Mesothelial cell of epicardium (in vitro differentiated cells): ENCODE measurements at regions not wholly inside any gene's neighbourhood (a gene's known extent, or its start where the extent isn't known, plus 50 kb on each side); places are given as distances from the start of the nearest gene placed in this dataset.
A peak's percentile ranks its signal among the peaks of the same experiment; 100 is the strongest.
"Not testable (repeated sequence)": the region's sequence is repeated elsewhere in the genome, so short reads cannot be mapped to it uniquely, and the experiment has no call there.

Source experiments
- DNase-seq, 2 experiments: peaks; one replicate each; pipeline ENCODE4 v3.0.0; 2021; ENCODE audit warnings: low spot score in 2 of 2; ENCODE audit not compliant: unreplicated experiment in 2 of 2
- H3K27ac Mint-ChIP-seq: 2 replicates; pipeline ENCODE4 v1.8.0; 2021; ENCODE audit warnings: mixed read lengths
- H3K27me3 Mint-ChIP-seq: 2 replicates; pipeline ENCODE4 v1.8.0; 2021; ENCODE audit warnings: low read depth, mixed read lengths
- H3K36me3 Mint-ChIP-seq: 2 replicates; pipeline ENCODE4 v1.8.0; 2021; ENCODE audit warnings: mixed read lengths
- H3K4me1 Mint-ChIP-seq: 2 replicates; pipeline ENCODE4 v1.8.0; 2021; ENCODE audit warnings: mixed read lengths
- H3K4me3 Mint-ChIP-seq: 2 replicates; pipeline ENCODE4 v1.8.0; 2021; ENCODE audit warnings: mild to moderate bottlenecking, moderate library complexity, mixed read lengths
- H3K9me3 Mint-ChIP-seq: 2 replicates; pipeline ENCODE4 v1.8.0; 2021; ENCODE audit warnings: mixed read lengths
- CTCF ChIP-seq: fragments of 200-600 bp; sonication (generic); IDR thresholded peaks from one replicate; pipeline ENCODE4 v1.5.0; 2021; ENCODE audit warnings: antibody characterized with exemption; ENCODE audit not compliant: unreplicated experiment

GRCh38 chr10:30141423-30141822 lies 82.0 kb upstream of the JCAD start:
- Mint-ChIP-seq H3K4me1 (no peaks in the 10 kb centered on the region), H3K4me3 (no peak overlapping the region), H3K36me3 (no peaks in the 10 kb centered on the region), H3K27ac (no peak overlapping the region), H3K9me3 (peaks cover 22% of the 10 kb centered on the region), H3K27me3 (no peaks in the 10 kb centered on the region)
- no peak for DNase-seq
- no peak for TF ChIP-seq CTCF

GRCh38 chr10:30134171-30134945 lies 75.0 kb upstream of the JCAD start:
- no peak for TF ChIP-seq CTCF

GRCh38 chr10:30133198-30133597 lies 73.8 kb upstream of the JCAD start:
- H3K4me3 Mint-ChIP-seq, result no peak overlapping the region
- H3K9me3 Mint-ChIP-seq, result no peaks in the 10 kb centered on the region
- H3K27ac Mint-ChIP-seq, result no peak overlapping the region
- no peaks in the 10 kb centered on the region for H3K27me3 Mint-ChIP-seq
- peaks cover 32% of the 10 kb centered on the region for H3K4me1 Mint-ChIP-seq
- no peaks in the 10 kb centered on the region for H3K36me3 Mint-ChIP-seq
- no peak for TF ChIP-seq CTCF
- DNase-seq, result no peak

More at GRCh38 chr10:30134171-30134945, 75.0 kb upstream of the JCAD start:
- Mint-ChIP-seq H3K4me1 (peaks cover 23% of the 10 kb centered on the region), H3K4me3 (no peak overlapping the region), H3K9me3 (no peaks in the 10 kb centered on the region), H3K27me3 (no peaks in the 10 kb centered on the region), H3K36me3 (no peaks in the 10 kb centered on the region), H3K27ac (peak overlapping the region; percentile 48)
- DNase-seq, result no peak

- DNase-seq, result not testable (repeated sequence)
- H3K4me1 Mint-ChIP-seq, result peaks cover 35% of the 10 kb centered on the region
These were observed 72.0 kb upstream of the JCAD start for GRCh38 chr10:30131369-30131768.

GRCh38 chr10:30129326-30129725 lies 69.9 kb upstream of the JCAD start:
- not testable (repeated sequence) for H3K36me3 Mint-ChIP-seq, H3K9me3 Mint-ChIP-seq, DNase-seq, H3K27ac Mint-ChIP-seq, H3K4me3 Mint-ChIP-seq, H3K27me3 Mint-ChIP-seq
- H3K4me1 Mint-ChIP-seq, result peaks cover 29% of the 10 kb centered on the region

More at GRCh38 chr10:30131369-30131768, 72.0 kb upstream of the JCAD start:
- not testable (repeated sequence) for H3K4me3 Mint-ChIP-seq, H3K9me3 Mint-ChIP-seq, H3K27ac Mint-ChIP-seq, H3K27me3 Mint-ChIP-seq, H3K36me3 Mint-ChIP-seq

GRCh38 chr10:30127120-30127541 lies 67.7 kb upstream of the JCAD start:
- H3K9me3 Mint-ChIP-seq, result no peaks in the 10 kb centered on the region
- H3K27me3 Mint-ChIP-seq, result no peaks in the 10 kb centered on the region
- H3K27ac Mint-ChIP-seq, result peak overlapping the region; percentile 13
- no peak for TF ChIP-seq CTCF
- no peak overlapping the region for H3K4me3 Mint-ChIP-seq
- peaks cover 16% of the 10 kb centered on the region for H3K4me1 Mint-ChIP-seq
- DNase-seq, result no peak
- no peaks in the 10 kb centered on the region for H3K36me3 Mint-ChIP-seq
